GM23338 (cell line): ENCODE measurements at regions not wholly inside any gene's neighbourhood (a gene's known extent, or its start where the extent isn't known, plus 50 kb on each side); places are given as distances from the start of the nearest gene placed in this dataset.

Source experiments
- ATAC-seq: fragments of 200-7000 bp; cut with Tn5 transposase; 3 replicates; pipeline ENCODE4 v1.9.1; 2020
- DNase-seq: peaks from one replicate; pipeline ENCODE4 v3.0.0-alpha.2; 2015; ENCODE audit warnings: low spot score
- H2AFZ ChIP-seq: fragments of 200-600 bp; sonication (generic); 2 replicates; pipeline ENCODE4 v1.8.0; 2016; ENCODE audit warnings: antibody characterized with exemption, mild to moderate bottlenecking, moderate library complexity
- H3F3A ChIP-seq: fragments of 200-600 bp; sonication (generic); replicated peaks from 2 replicates; pipeline ENCODE4 v1.8.0; 2017; ENCODE audit warnings: antibody characterized with exemption, mixed run types, low read depth
- H3K27ac ChIP-seq: fragments of 200-600 bp; sonication (generic); 2 replicates; pipeline ENCODE4 v1.6.1; 2016; ENCODE audit warnings: low read depth
- H3K27me3 ChIP-seq: fragments of 200-600 bp; sonication (generic); 2 replicates; pipeline ENCODE4 v1.8.0; 2016; ENCODE audit warnings: mild to moderate bottlenecking, mixed run types, moderate library complexity; ENCODE audit not compliant: insufficient read depth
- H3K36me3 ChIP-seq: fragments of 200-600 bp; sonication (generic); 2 replicates; pipeline ENCODE4 v1.8.0; 2016; ENCODE audit warnings: mild to moderate bottlenecking; ENCODE audit not compliant: insufficient read depth
- H3K4me1 ChIP-seq: fragments of 200-600 bp; sonication (generic); 2 replicates; pipeline ENCODE4 v1.8.0; 2016; ENCODE audit warnings: mild to moderate bottlenecking, moderate library complexity; ENCODE audit not compliant: insufficient read depth
- H3K4me2 ChIP-seq: fragments of 200-600 bp; sonication (generic); 2 replicates; pipeline ENCODE4 v1.7.1; 2017; ENCODE audit warnings: mixed run types
- H3K4me3 ChIP-seq: fragments of 200-600 bp; sonication (generic); 2 replicates; pipeline ENCODE4 v1.6.1; 2016; ENCODE audit warnings: mixed run types
- H3K79me2 ChIP-seq: fragments of 200-600 bp; sonication (generic); replicated peaks from 2 replicates; pipeline ENCODE4 v1.8.0; 2017; ENCODE audit warnings: mild to moderate bottlenecking; ENCODE audit not compliant: insufficient read depth
- H3K9me2 ChIP-seq: fragments of 200-600 bp; sonication (generic); 2 replicates; pipeline ENCODE4 v1.8.0; 2017; ENCODE audit not compliant: insufficient read depth
- H4K20me1 ChIP-seq: fragments of 200-600 bp; sonication (generic); replicated peaks from 2 replicates; pipeline ENCODE4 v1.8.0; 2017; ENCODE audit warnings: mild to moderate bottlenecking; ENCODE audit not compliant: insufficient read depth
- H3K27ac Mint-ChIP-seq: 2 replicates; pipeline ENCODE4 v1.8.0; 2020; ENCODE audit warnings: inconsistent platforms, mild to moderate bottlenecking, moderate library complexity, mixed read lengths
- H3K27me3 Mint-ChIP-seq: 3 replicates; pipeline ENCODE4 v1.8.0; 2022; ENCODE audit warnings: low read depth, mild to moderate bottlenecking, moderate library complexity, mixed read lengths, inconsistent platforms; ENCODE audit not compliant: insufficient read depth, poor library complexity
- H3K36me3 Mint-ChIP-seq: 3 replicates; pipeline ENCODE4 v1.8.0; 2021; ENCODE audit warnings: low read depth, mild to moderate bottlenecking, inconsistent platforms, moderate library complexity, mixed read lengths
- H3K4me1 Mint-ChIP-seq: 3 replicates; pipeline ENCODE4 v1.8.0; 2020; ENCODE audit warnings: mild to moderate bottlenecking, inconsistent platforms, mixed read lengths
- H3K4me3 Mint-ChIP-seq: 3 replicates; pipeline ENCODE4 v1.8.0; 2021; ENCODE audit warnings: moderate library complexity, mild to moderate bottlenecking, inconsistent platforms, mixed read lengths
- H3K9me3 Mint-ChIP-seq: 3 replicates; pipeline ENCODE4 v1.8.0; 2020; ENCODE audit warnings: moderate library complexity, mild to moderate bottlenecking, inconsistent platforms, mixed read lengths
- EZH2 ChIP-seq: fragments of 200-600 bp; sonication (generic); IDR thresholded peaks from one replicate; pipeline ENCODE4 v1.8.0; 2017; ENCODE audit warnings: antibody characterized with exemption, mild to moderate bottlenecking, low read depth; ENCODE audit not compliant: unreplicated experiment
- EZH2phosphoT487 ChIP-seq: fragments of 200-600 bp; sonication (generic); IDR thresholded peaks from one replicate; pipeline ENCODE4 v1.8.1; 2018; ENCODE audit warnings: antibody characterized with exemption; ENCODE audit not compliant: unreplicated experiment
- JUNB ChIP-seq: IDR thresholded peaks from one replicate; pipeline ENCODE4 v1.6.1; 2016; ENCODE audit warnings: antibody characterized with exemption; ENCODE audit not compliant: unreplicated experiment
- NANOG ChIP-seq: IDR thresholded peaks from 2 replicates; pipeline ENCODE4 v1.6.1; 2016; ENCODE audit warnings: antibody characterized with exemption, borderline replicate concordance
- POLR2AphosphoS5 ChIP-seq: IDR thresholded peaks from 2 replicates; pipeline ENCODE4 v1.6.1; 2016; ENCODE audit warnings: antibody characterized with exemption, low read depth
- STAT1 ChIP-seq: IDR thresholded peaks from one replicate; pipeline ENCODE4 v1.6.1; 2016; ENCODE audit warnings: antibody characterized with exemption; ENCODE audit not compliant: unreplicated experiment
- ZNF114 ChIP-seq: fragments of 250-450 bp; sonication (Bioruptor Pico); IDR thresholded peaks from 2 replicates; pipeline ENCODE4 v1.5.0; 2020; ENCODE audit warnings: mild to moderate bottlenecking, moderate library complexity
- ZNF462 ChIP-seq: fragments of 250-450 bp; sonication (Bioruptor Pico); IDR thresholded peaks from 2 replicates; pipeline ENCODE4 v1.5.0; 2020; ENCODE audit warnings: mild to moderate bottlenecking, moderate library complexity
- TF ChIP-seq, protein P1 (sequence below), 2 experiments: fragments of 200-600 bp in 1 of 2; sonication (generic) in 1 of 2; conservative IDR thresholded peaks; 2 replicates each; pipeline versions ENCODE4 v1.5.1 to v1.6.1; 2016 to 2017; ENCODE audit warnings: antibody characterized with exemption in 2 of 2, low read depth in 2 of 2, mild to moderate bottlenecking in 2 of 2, moderate library complexity in 1 of 2
- TF ChIP-seq, protein P2 (sequence below): IDR thresholded peaks from 2 replicates; pipeline ENCODE4 v1.6.1; 2016; ENCODE audit warnings: antibody characterized with exemption

- no peaks in the 10 kb centered on the region for H3K27me3 ChIP-seq
- H3F3A ChIP-seq = no peaks in the 10 kb centered on the region
- no peaks in the 10 kb centered on the region for H4K20me1 ChIP-seq
- H3K4me1 ChIP-seq = no peaks in the 10 kb centered on the region
- Mint-ChIP-seq H3K36me3 (no peaks in the 10 kb centered on the region), H3K4me1 (no peaks in the 10 kb centered on the region), H3K27me3 (no peaks in the 10 kb centered on the region), H3K27ac (no peak overlapping the region), H3K9me3 (no peaks in the 10 kb centered on the region; the same call in 1 of the 3 replicates), H3K4me3 (no peak overlapping the region)
- H3K4me2 ChIP-seq = no peak overlapping the region
- H3K27ac ChIP-seq = no peak overlapping the region
- no peak for ATAC-seq
- no peak for DNase-seq
- H3K36me3 ChIP-seq = no peaks in the 10 kb centered on the region
- H3K79me2 ChIP-seq = no peaks in the 10 kb centered on the region
- TF ChIP-seq, protein P1, sequence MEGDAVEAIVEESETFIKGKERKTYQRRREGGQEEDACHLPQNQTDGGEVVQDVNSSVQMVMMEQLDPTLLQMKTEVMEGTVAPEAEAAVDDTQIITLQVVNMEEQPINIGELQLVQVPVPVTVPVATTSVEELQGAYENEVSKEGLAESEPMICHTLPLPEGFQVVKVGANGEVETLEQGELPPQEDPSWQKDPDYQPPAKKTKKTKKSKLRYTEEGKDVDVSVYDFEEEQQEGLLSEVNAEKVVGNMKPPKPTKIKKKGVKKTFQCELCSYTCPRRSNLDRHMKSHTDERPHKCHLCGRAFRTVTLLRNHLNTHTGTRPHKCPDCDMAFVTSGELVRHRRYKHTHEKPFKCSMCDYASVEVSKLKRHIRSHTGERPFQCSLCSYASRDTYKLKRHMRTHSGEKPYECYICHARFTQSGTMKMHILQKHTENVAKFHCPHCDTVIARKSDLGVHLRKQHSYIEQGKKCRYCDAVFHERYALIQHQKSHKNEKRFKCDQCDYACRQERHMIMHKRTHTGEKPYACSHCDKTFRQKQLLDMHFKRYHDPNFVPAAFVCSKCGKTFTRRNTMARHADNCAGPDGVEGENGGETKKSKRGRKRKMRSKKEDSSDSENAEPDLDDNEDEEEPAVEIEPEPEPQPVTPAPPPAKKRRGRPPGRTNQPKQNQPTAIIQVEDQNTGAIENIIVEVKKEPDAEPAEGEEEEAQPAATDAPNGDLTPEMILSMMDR (conservative IDR thresholded peaks at IDR 0.05; ENCODE audit: low read depth in 2 of 2) = no peak
- TF ChIP-seq JUNB (no peak), NANOG (no peak), EZH2phosphoT487 (no peak), ZNF114 (no peak)
- H3K4me3 ChIP-seq = no peak overlapping the region
- no peaks in the 10 kb centered on the region for H3K9me2 ChIP-seq
- H2AFZ ChIP-seq = no peak overlapping the region
Observed at GRCh38 chr15:53861792-53862191, 102.3 kb upstream of the WDR72 start.

GRCh38 chr15:53851110-53851848 is 91.8 kb upstream of the WDR72 start:
- Histone ChIP-seq H3K4me3 (no peak overlapping the region), H3F3A (no peaks in the 10 kb centered on the region), H3K27me3 (no peaks in the 10 kb centered on the region), H3K4me2 (no peak overlapping the region), H3K79me2 (no peaks in the 10 kb centered on the region), H3K36me3 (no peaks in the 10 kb centered on the region), H4K20me1 (no peaks in the 10 kb centered on the region), H2AFZ (no peak overlapping the region), H3K27ac (no peak overlapping the region), H3K9me2 (no peaks in the 10 kb centered on the region), H3K4me1 (no peaks in the 10 kb centered on the region)
- no peak overlapping the region for H3K4me3 Mint-ChIP-seq
- H3K4me1 Mint-ChIP-seq = no peaks in the 10 kb centered on the region
- no peaks in the 10 kb centered on the region for H3K36me3 Mint-ChIP-seq
- H3K9me3 Mint-ChIP-seq = peaks cover 40% of the 10 kb centered on the region
- DNase-seq (no peak), ATAC-seq (no peak)
- peaks cover 3% of the 10 kb centered on the region for H3K27me3 Mint-ChIP-seq
- no peak overlapping the region for H3K27ac Mint-ChIP-seq
- TF ChIP-seq STAT1 = no peak
- TF ChIP-seq ZNF114 = no peak
- no peak for TF ChIP-seq NANOG
- TF ChIP-seq POLR2AphosphoS5 = no peak
- no peak for TF ChIP-seq ZNF462
- TF ChIP-seq, protein P2, sequence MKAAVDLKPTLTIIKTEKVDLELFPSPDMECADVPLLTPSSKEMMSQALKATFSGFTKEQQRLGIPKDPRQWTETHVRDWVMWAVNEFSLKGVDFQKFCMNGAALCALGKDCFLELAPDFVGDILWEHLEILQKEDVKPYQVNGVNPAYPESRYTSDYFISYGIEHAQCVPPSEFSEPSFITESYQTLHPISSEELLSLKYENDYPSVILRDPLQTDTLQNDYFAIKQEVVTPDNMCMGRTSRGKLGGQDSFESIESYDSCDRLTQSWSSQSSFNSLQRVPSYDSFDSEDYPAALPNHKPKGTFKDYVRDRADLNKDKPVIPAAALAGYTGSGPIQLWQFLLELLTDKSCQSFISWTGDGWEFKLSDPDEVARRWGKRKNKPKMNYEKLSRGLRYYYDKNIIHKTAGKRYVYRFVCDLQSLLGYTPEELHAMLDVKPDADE = no peak
- TF ChIP-seq, protein P1 (conservative IDR thresholded peaks at IDR 0.05; ENCODE audit: low read depth in 2 of 2) = no peak
- no peak for TF ChIP-seq EZH2
